ENCODE measurements at regions not wholly inside any gene's neighbourhood (a gene's known extent, or its start where the extent isn't known, plus 50 kb on each side); places are given as distances from the start of the nearest gene placed in this dataset.

DNA sequence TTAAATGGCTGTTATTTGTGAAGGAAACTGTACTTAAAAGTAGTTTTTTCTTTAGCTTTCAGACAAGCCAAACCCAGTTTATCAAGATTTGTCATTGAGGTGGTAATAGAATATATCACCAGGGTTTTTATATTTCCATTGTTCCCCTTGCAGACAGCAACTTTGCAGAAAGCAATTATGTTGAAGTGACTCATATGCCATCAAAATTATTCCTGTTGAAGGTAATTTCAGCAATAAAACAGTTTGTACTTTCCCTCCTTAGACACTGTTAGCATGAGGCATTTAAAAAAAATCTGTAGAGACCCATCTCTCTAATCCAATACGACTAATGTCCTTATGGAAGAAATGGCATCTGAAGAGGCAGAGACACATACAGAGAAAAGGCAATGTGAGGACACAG, 219.0 kb downstream of the NFKBIZ start:
- no peak overlapping the region for H2AFZ ChIP-seq (ENCODE audit: low read depth, low read length)
- TF ChIP-seq EP300 (conservative IDR thresholded peaks at IDR 0.05; ENCODE audit: poor library complexity, severe bottlenecking) (no peak), TAF1 (IDR thresholded peaks at IDR 0.05; ENCODE audit: low read depth) (no peak), EZH2 (IDR thresholded peaks at IDR 0.05; ENCODE audit: borderline replicate concordance, insufficient read depth, low read length, poor library complexity, severe bottlenecking) (no peak), SMC3 (conservative IDR thresholded peaks at IDR 0.05; ENCODE audit: poor library complexity) (no peak), RAD21 (conservative IDR thresholded peaks at IDR 0.05) (no peak), MXI1 (conservative IDR thresholded peaks at IDR 0.05; ENCODE audit: poor library complexity, severe bottlenecking) (no peak), POLR2AphosphoS5 (IDR thresholded peaks at IDR 0.05) (no peak)
- TF ChIP-seq, protein P1, sequence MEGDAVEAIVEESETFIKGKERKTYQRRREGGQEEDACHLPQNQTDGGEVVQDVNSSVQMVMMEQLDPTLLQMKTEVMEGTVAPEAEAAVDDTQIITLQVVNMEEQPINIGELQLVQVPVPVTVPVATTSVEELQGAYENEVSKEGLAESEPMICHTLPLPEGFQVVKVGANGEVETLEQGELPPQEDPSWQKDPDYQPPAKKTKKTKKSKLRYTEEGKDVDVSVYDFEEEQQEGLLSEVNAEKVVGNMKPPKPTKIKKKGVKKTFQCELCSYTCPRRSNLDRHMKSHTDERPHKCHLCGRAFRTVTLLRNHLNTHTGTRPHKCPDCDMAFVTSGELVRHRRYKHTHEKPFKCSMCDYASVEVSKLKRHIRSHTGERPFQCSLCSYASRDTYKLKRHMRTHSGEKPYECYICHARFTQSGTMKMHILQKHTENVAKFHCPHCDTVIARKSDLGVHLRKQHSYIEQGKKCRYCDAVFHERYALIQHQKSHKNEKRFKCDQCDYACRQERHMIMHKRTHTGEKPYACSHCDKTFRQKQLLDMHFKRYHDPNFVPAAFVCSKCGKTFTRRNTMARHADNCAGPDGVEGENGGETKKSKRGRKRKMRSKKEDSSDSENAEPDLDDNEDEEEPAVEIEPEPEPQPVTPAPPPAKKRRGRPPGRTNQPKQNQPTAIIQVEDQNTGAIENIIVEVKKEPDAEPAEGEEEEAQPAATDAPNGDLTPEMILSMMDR (IDR thresholded peaks at IDR 0.05; ENCODE audit: poor library complexity, severe bottlenecking) = no peak
- TF ChIP-seq, protein P2, sequence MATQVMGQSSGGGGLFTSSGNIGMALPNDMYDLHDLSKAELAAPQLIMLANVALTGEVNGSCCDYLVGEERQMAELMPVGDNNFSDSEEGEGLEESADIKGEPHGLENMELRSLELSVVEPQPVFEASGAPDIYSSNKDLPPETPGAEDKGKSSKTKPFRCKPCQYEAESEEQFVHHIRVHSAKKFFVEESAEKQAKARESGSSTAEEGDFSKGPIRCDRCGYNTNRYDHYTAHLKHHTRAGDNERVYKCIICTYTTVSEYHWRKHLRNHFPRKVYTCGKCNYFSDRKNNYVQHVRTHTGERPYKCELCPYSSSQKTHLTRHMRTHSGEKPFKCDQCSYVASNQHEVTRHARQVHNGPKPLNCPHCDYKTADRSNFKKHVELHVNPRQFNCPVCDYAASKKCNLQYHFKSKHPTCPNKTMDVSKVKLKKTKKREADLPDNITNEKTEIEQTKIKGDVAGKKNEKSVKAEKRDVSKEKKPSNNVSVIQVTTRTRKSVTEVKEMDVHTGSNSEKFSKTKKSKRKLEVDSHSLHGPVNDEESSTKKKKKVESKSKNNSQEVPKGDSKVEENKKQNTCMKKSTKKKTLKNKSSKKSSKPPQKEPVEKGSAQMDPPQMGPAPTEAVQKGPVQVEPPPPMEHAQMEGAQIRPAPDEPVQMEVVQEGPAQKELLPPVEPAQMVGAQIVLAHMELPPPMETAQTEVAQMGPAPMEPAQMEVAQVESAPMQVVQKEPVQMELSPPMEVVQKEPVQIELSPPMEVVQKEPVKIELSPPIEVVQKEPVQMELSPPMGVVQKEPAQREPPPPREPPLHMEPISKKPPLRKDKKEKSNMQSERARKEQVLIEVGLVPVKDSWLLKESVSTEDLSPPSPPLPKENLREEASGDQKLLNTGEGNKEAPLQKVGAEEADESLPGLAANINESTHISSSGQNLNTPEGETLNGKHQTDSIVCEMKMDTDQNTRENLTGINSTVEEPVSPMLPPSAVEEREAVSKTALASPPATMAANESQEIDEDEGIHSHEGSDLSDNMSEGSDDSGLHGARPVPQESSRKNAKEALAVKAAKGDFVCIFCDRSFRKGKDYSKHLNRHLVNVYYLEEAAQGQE (IDR thresholded peaks at IDR 0.05; ENCODE audit: borderline replicate concordance) = no peak
- H3K9me3 ChIP-seq (ENCODE audit: low read length) = no peaks in the 10 kb centered on the region
- no peaks in the 10 kb centered on the region for H3K36me3 ChIP-seq (ENCODE audit: insufficient read depth, low read length)
- H3K79me2 ChIP-seq (replicated peaks; ENCODE audit: insufficient read depth, low read length) = no peaks in the 10 kb centered on the region
- no peak overlapping the region for H3K9ac ChIP-seq (ENCODE audit: low read length)
- no peaks in the 10 kb centered on the region for H3F3A ChIP-seq (ENCODE audit: insufficient read depth, low read length, poor library complexity, severe bottlenecking)
- no peak overlapping the region for H3K27ac ChIP-seq (ENCODE audit: low read length)
- no peak overlapping the region for H3K4me3 ChIP-seq (ENCODE audit: low read length)
- H3K27me3 ChIP-seq (ENCODE audit: insufficient read depth, low read depth, low read length) = no peaks in the 10 kb centered on the region
- H3K4me2 ChIP-seq (ENCODE audit: low read length) = no peak overlapping the region
- no peaks in the 10 kb centered on the region for H4K20me1 ChIP-seq (ENCODE audit: insufficient read depth)
- H3K9me2 ChIP-seq (ENCODE audit: insufficient read depth, low read length) = no peaks in the 10 kb centered on the region

DNA sequence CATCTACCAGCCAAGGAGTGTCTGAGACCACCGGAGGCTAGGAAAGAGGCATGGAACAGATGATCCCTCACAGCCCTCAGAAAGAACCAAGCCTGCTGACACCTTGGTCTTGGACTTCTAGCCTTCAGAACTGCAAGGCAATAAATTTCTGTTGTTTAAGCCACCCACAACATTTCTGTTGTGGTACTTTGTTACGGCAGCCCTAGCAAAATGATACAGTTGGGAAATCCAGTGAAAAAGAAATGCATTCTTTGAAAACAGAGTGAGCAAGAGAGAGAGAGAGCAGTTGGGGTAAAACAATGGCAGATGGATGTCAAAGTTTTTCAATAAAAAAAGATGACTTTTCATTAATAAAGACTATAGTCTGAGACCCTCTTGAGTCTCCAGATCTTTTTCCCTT, 219.4 kb downstream of the NFKBIZ start:
- H3K79me2 ChIP-seq (replicated peaks; ENCODE audit: insufficient read depth, low read length) = no peaks in the 10 kb centered on the region
- H3K9me3 ChIP-seq (ENCODE audit: low read length) = no peaks in the 10 kb centered on the region
- H3K27me3 ChIP-seq (ENCODE audit: insufficient read depth, low read depth, low read length) = no peaks in the 10 kb centered on the region
- no peaks in the 10 kb centered on the region for H3K9me2 ChIP-seq (ENCODE audit: insufficient read depth, low read length)
- no peak overlapping the region for H3K27ac ChIP-seq (ENCODE audit: low read length)
- no peak for TF ChIP-seq MXI1 (conservative IDR thresholded peaks at IDR 0.05; ENCODE audit: poor library complexity, severe bottlenecking)
- TF ChIP-seq, protein P1 (IDR thresholded peaks at IDR 0.05; ENCODE audit: poor library complexity, severe bottlenecking) = no peak
- no peak for TF ChIP-seq SMC3 (conservative IDR thresholded peaks at IDR 0.05; ENCODE audit: poor library complexity)
- TF ChIP-seq EP300 (conservative IDR thresholded peaks at IDR 0.05; ENCODE audit: poor library complexity, severe bottlenecking) = no peak
- TF ChIP-seq RAD21 (conservative IDR thresholded peaks at IDR 0.05) = no peak
- TF ChIP-seq, protein P2 (IDR thresholded peaks at IDR 0.05; ENCODE audit: borderline replicate concordance) = no peak
- no peak for TF ChIP-seq TAF1 (IDR thresholded peaks at IDR 0.05; ENCODE audit: low read depth)
- no peak for TF ChIP-seq POLR2AphosphoS5 (IDR thresholded peaks at IDR 0.05)
- H3F3A ChIP-seq (ENCODE audit: insufficient read depth, low read length, poor library complexity, severe bottlenecking) = no peaks in the 10 kb centered on the region
- H3K36me3 ChIP-seq (ENCODE audit: insufficient read depth, low read length) = no peaks in the 10 kb centered on the region
- no peak overlapping the region for H3K4me3 ChIP-seq (ENCODE audit: low read length)
- H3K4me2 ChIP-seq (ENCODE audit: low read length) = no peak overlapping the region
- H2AFZ ChIP-seq (ENCODE audit: low read depth, low read length) = no peak overlapping the region
- no peaks in the 10 kb centered on the region for H4K20me1 ChIP-seq (ENCODE audit: insufficient read depth)
- H3K9ac ChIP-seq (ENCODE audit: low read length) = no peak overlapping the region
